Ovary (tissue), 7 donors: ENCODE measurements at regions not wholly inside any gene's neighbourhood (a gene's known extent, or its start where the extent isn't known, plus 50 kb on each side); places are given as distances from the start of the nearest gene placed in this dataset.
A peak's percentile ranks its signal among the peaks of the same experiment; 100 is the strongest.

Experiments
- DNase-seq, 5 donors: peaks; one replicate each; pipeline ENCODE4 v3.0.0-alpha.2; 2019 to 2020
- H3K27ac ChIP-seq, 2 donors: fragments of 200-600 bp; one replicate each; pipeline versions ENCODE4 v1.5.1 to v1.8.0; 2019 to 2022
- H3K27me3 ChIP-seq: fragments of 200-600 bp; one replicate; pipeline ENCODE4 v1.8.0; 2022
- H3K36me3 ChIP-seq: fragments of 200-600 bp; sonication (generic); one replicate; pipeline ENCODE4 v1.5.1; 2019
- H3K4me1 ChIP-seq: one replicate; pipeline ENCODE4 v1.8.1; 2013; ENCODE audit warnings: mild to moderate bottlenecking, moderate library complexity; ENCODE audit not compliant: insufficient read depth
- H3K4me3 ChIP-seq: fragments of 200-600 bp; sonication (generic); one replicate; pipeline ENCODE4 v1.5.1; 2017
- H3K9me3 ChIP-seq, 2 donors: fragments of 200-600 bp in 1 of 2; sonication (generic) in 1 of 2; one replicate each; pipeline versions ENCODE4 v1.5.1 to v1.8.1; 2013 to 2019; ENCODE audit warnings: mild to moderate bottlenecking in 1 of 2, moderate library complexity in 1 of 2
- CTCF ChIP-seq, 3 donors: fragments of 450-650 bp in 2 of 3; fragments of 200-600 bp in 1 of 3; IDR thresholded peaks; one replicate each; pipeline versions ENCODE4 v1.5.1 to v1.8.0; 2016 to 2022; ENCODE audit warnings: antibody characterized with exemption in 3 of 3, mild to moderate bottlenecking in 1 of 3
- EP300 ChIP-seq: sonication (generic); formaldehyde crosslinking; IDR thresholded peaks from one replicate; pipeline ENCODE4 v1.6.1; 2017; ENCODE audit warnings: antibody characterized with exemption
- POLR2A ChIP-seq: fragments of 450-650 bp; IDR thresholded peaks from one replicate; pipeline ENCODE4 v1.6.1; 2017; ENCODE audit warnings: antibody characterized with exemption, mild to moderate bottlenecking, moderate library complexity
- WGBS, 3 donors: extraction: QIAGEN DNeasy Blood & Tissue Kit in 1 of 3; methylation state at CpG; one replicate each; pipeline versions ENCODE4 v1.1.5 to v1.1.7; 2013 to 2017; 5-methylcytosine and 5-hydroxymethylcytosine counted together
- intact Hi-C, 4 donors: fragments of 100-400 bp; cut with DNase I; formaldehyde crosslinking; loops; one replicate each; pipeline versions ENCODE4 v1.11.0 to v1.15.1; 2022 to 2023
- donor health status: DM: no; HTN: no; CAD: no; lungs with moderate emphysema.
- donor health status: DM: no; HTN: no; CAD: no.
- donor health status: Bipolar disorder and iron deficiency.
- donor health status: DM: no; HTN: no; CAD: no.
- donor health status: DM: yes; HTN: yes; CAD: no.

GRCh38 chr6:130507666-130508028 is 141.8 kb downstream of the TMEM200A start:
- 22 to 30% (median 29%) methylated on average over 4 of the region's 4 CpGs for WGBS, 3 donors
- intact Hi-C loops: loop anchor here in 1 of 4 donors (10.0 kb wide), 1 partner anchor 437 kb away; no protein-coding TSS in a partner anchor
- Histone ChIP-seq H3K4me1 (peaks cover 2% of the 10 kb centered on the region), H3K27me3 (no peaks in the 10 kb centered on the region), H3K9me3 (no peaks in the 10 kb centered on the region), H3K4me3 (no peak overlapping the region), H3K27ac (peak overlapping the region in 1 of 2 donors; percentile 33), H3K36me3 (no peaks in the 10 kb centered on the region)
- DNase-seq: no peak
- TF ChIP-seq POLR2A (no peak), EP300 (no peak), CTCF (IDR thresholded peaks at IDR 0.05) (no peak)

- no peak for DNase-seq
These were observed 148.0 kb downstream of the TMEM200A start for GRCh38 chr6:130513770-130514169.

GRCh38 chr6:130514712-130515111 is 148.9 kb downstream of the TMEM200A start:
- Histone ChIP-seq H3K36me3 (no peaks in the 10 kb centered on the region), H3K27me3 (no peaks in the 10 kb centered on the region), H3K4me3 (no peak overlapping the region), H3K9me3 (no peaks in the 10 kb centered on the region), H3K27ac (no peak overlapping the region), H3K4me1 (peaks cover 1% of the 10 kb centered on the region)
- DNase-seq: no peak
- intact Hi-C loops: no loop called here
- no peak for TF ChIP-seq POLR2A
- no peak for TF ChIP-seq EP300
- no peak for TF ChIP-seq CTCF (IDR thresholded peaks at IDR 0.05)
- 88 to 91% (median 91%) methylated on average over 3 of the region's 3 CpGs for WGBS, 3 donors

More at GRCh38 chr6:130513770-130514169, 148.0 kb downstream of the TMEM200A start:
- Histone ChIP-seq H3K9me3 (no peaks in the 10 kb centered on the region), H3K36me3 (no peaks in the 10 kb centered on the region), H3K4me3 (no peak overlapping the region), H3K27ac (no peak overlapping the region), H3K4me1 (peaks cover 1% of the 10 kb centered on the region), H3K27me3 (no peaks in the 10 kb centered on the region)
- TF ChIP-seq CTCF (IDR thresholded peaks at IDR 0.05): no peak
- 26 to 35% (median 29%) methylated on average over 3 of the region's 3 CpGs for WGBS, 3 donors
- intact Hi-C loops: no loop called here

GRCh38 chr6:130515306-130515705 is 149.5 kb downstream of the TMEM200A start:
- Histone ChIP-seq H3K27ac (no peak overlapping the region), H3K9me3 (no peaks in the 10 kb centered on the region), H3K36me3 (no peaks in the 10 kb centered on the region), H3K4me1 (peaks cover 1% of the 10 kb centered on the region), H3K4me3 (no peak overlapping the region), H3K27me3 (no peaks in the 10 kb centered on the region)
- TF ChIP-seq CTCF (IDR thresholded peaks at IDR 0.05): no peak
- no peak for TF ChIP-seq POLR2A
- no peak for TF ChIP-seq EP300
- WGBS, 3 donors: 87 to 93% (median 90%) methylated on average over 4 of the region's 4 CpGs
- DNase-seq: no peak
- intact Hi-C loops: no loop called here

GRCh38 chr6:130516604-130517003 is 150.8 kb downstream of the TMEM200A start:
- WGBS, 3 donors: 91 to 96% (median 95%) methylated on average over 4 of the region's 4 CpGs
- H3K27ac ChIP-seq: no peak overlapping the region
- H3K36me3 ChIP-seq: no peaks in the 10 kb centered on the region
- no peak overlapping the region for H3K4me3 ChIP-seq
- intact Hi-C loops: no loop called here
- peaks cover 1% of the 10 kb centered on the region for H3K4me1 ChIP-seq
- DNase-seq: no peak
- TF ChIP-seq CTCF (IDR thresholded peaks at IDR 0.05): no peak
- TF ChIP-seq EP300: no peak
- TF ChIP-seq POLR2A: no peak
- H3K9me3 ChIP-seq: no peaks in the 10 kb centered on the region
- no peaks in the 10 kb centered on the region for H3K27me3 ChIP-seq
